MM.1S (cell line): ENCODE measurements at regions not wholly inside any gene's neighbourhood (a gene's known extent, or its start where the extent isn't known, plus 50 kb on each side); places are given as distances from the start of the nearest gene placed in this dataset.

Experiments
- CTCF ChIP-seq: fragments of 300-600 bp; sonication (generic); IDR thresholded peaks from 2 replicates; pipeline ENCODE4 v1.5.1; 2016; ENCODE audit warnings: antibody characterized with exemption, low read length, mixed read lengths
- EZH2 ChIP-seq: fragments of 300-600 bp; sonication (generic); optimal IDR thresholded peaks from 2 replicates; pipeline ENCODE3; 2017; ENCODE audit warnings: low read depth, mild to moderate bottlenecking, antibody characterized with exemption, low read length, mixed read lengths
- EZH2phosphoT487 ChIP-seq: fragments of 300-600 bp; sonication (generic); IDR thresholded peaks from 2 replicates; pipeline ENCODE4 v1.6.1; 2018; ENCODE audit warnings: antibody characterized with exemption, low read length

- TF ChIP-seq CTCF (no peak), EZH2 (no peak), EZH2phosphoT487 (no peak)
Observed at GRCh38 chr10:53719658-53720057, 947.1 kb upstream of the MBL2 start.
